ENCODE measurements at regions not wholly inside any gene's neighbourhood (a gene's known extent, or its start where the extent isn't known, plus 50 kb on each side); places are given as distances from the start of the nearest gene placed in this dataset.

DNA sequence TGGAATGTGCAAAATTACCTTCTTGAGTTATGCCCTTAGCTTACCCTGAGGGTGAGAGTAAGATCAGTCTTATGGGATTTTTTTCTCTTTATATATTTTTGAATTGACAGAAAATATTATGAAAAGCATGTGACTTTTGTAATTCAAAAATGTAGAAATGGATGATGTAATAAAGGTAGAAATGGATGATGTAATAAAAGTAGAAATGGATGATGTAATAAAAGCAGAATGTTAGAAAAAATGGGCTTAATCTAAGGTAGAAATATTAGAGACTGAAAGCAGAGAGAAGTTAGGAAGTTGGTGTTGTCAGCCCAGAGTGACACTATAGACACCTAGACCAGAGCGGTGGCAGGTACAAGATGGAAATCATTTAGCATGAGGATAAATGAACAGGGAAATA lies 107.1 kb upstream of the THSD7B start:
- intact Hi-C loops (cut with micrococcal nuclease; ENCODE audit: unreplicated experiment), result no loop called here
- H3K4me2 ChIP-seq, result no peak overlapping the region
- H3K79me2 ChIP-seq (ENCODE audit: low read depth), result no peaks in the 10 kb centered on the region
- BruUV-seq (replicated peaks), result no TSS peak
- no peaks in the 10 kb centered on the region for H3K4me1 ChIP-seq (replicated peaks; ENCODE audit: insufficient read depth)
- H3K9me3 ChIP-seq (ENCODE audit: insufficient read depth, low read depth), result no peaks in the 10 kb centered on the region
- DNase-seq, result no peak
- no peak overlapping the region for H3K4me3 ChIP-seq
- no peaks in the 10 kb centered on the region for H3K36me3 ChIP-seq (ENCODE audit: low read depth)
- H3K27me3 ChIP-seq (ENCODE audit: insufficient read depth, low read depth), result peaks cover 11% of the 10 kb centered on the region; the same call in 1 of the 2 replicates
- ChIA-PET CTCF (no interaction called here), POLR2A (ENCODE audit: unreplicated experiment) (no interaction called here)
- no peak overlapping the region for H3K27ac ChIP-seq
- H3F3A ChIP-seq (ENCODE audit: insufficient read depth, low read depth), result no peaks in the 10 kb centered on the region
- H2AFZ ChIP-seq, result no peak overlapping the region
- no peaks in the 10 kb centered on the region for H4K20me1 ChIP-seq (ENCODE audit: insufficient read depth)
- H3K9me2 ChIP-seq (ENCODE audit: insufficient read depth), result no peaks in the 10 kb centered on the region
- TF ChIP-seq, protein P1, sequence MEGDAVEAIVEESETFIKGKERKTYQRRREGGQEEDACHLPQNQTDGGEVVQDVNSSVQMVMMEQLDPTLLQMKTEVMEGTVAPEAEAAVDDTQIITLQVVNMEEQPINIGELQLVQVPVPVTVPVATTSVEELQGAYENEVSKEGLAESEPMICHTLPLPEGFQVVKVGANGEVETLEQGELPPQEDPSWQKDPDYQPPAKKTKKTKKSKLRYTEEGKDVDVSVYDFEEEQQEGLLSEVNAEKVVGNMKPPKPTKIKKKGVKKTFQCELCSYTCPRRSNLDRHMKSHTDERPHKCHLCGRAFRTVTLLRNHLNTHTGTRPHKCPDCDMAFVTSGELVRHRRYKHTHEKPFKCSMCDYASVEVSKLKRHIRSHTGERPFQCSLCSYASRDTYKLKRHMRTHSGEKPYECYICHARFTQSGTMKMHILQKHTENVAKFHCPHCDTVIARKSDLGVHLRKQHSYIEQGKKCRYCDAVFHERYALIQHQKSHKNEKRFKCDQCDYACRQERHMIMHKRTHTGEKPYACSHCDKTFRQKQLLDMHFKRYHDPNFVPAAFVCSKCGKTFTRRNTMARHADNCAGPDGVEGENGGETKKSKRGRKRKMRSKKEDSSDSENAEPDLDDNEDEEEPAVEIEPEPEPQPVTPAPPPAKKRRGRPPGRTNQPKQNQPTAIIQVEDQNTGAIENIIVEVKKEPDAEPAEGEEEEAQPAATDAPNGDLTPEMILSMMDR (conservative IDR thresholded peaks at IDR 0.05), result no peak
- no peak for TF ChIP-seq EZH2 (IDR thresholded peaks at IDR 0.05; ENCODE audit: low read depth)

DNA sequence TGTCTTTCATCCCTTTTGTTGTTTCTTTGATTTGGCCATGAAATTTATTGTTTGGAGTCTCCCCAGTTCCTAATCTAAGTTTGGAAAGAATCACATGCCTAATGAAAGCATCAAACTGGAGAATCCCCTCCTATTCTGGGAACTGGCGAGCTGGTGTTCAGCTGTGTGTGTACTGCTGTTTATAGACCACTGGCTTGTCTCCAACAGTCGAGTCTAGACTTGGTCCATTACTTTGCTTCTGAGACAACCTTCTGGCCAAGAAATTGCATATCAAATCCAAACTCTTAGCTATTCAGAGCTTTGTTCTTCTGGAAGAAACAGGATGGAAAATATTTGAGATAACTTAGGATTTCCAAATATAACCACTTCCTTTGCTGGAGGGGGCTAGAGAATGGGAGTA lies 111.5 kb upstream of the THSD7B start:
- Histone ChIP-seq H3K4me1 (replicated peaks; ENCODE audit: insufficient read depth) (no peaks in the 10 kb centered on the region), H3F3A (ENCODE audit: insufficient read depth, low read depth) (no peaks in the 10 kb centered on the region), H3K4me3 (no peak overlapping the region), H3K27me3 (ENCODE audit: insufficient read depth, low read depth) (peaks cover 4% of the 10 kb centered on the region; the same call in 1 of the 2 replicates), H4K20me1 (ENCODE audit: insufficient read depth) (no peaks in the 10 kb centered on the region), H3K79me2 (ENCODE audit: low read depth) (no peaks in the 10 kb centered on the region), H3K4me2 (no peak overlapping the region), H3K27ac (no peak overlapping the region), H2AFZ (no peak overlapping the region), H3K9me3 (ENCODE audit: insufficient read depth, low read depth) (no peaks in the 10 kb centered on the region), H3K9me2 (ENCODE audit: insufficient read depth) (no peaks in the 10 kb centered on the region), H3K36me3 (ENCODE audit: low read depth) (no peaks in the 10 kb centered on the region)
- CTCF ChIA-PET, result no interaction called here
- no TSS peak for BruUV-seq (replicated peaks)
- intact Hi-C loops (cut with micrococcal nuclease; ENCODE audit: unreplicated experiment), result no loop called here
- TF ChIP-seq, protein P1 (conservative IDR thresholded peaks at IDR 0.05), result no peak
- TF ChIP-seq EZH2 (IDR thresholded peaks at IDR 0.05; ENCODE audit: low read depth), result no peak
- POLR2A ChIA-PET (ENCODE audit: unreplicated experiment), result no interaction called here
- no peak for DNase-seq

DNA sequence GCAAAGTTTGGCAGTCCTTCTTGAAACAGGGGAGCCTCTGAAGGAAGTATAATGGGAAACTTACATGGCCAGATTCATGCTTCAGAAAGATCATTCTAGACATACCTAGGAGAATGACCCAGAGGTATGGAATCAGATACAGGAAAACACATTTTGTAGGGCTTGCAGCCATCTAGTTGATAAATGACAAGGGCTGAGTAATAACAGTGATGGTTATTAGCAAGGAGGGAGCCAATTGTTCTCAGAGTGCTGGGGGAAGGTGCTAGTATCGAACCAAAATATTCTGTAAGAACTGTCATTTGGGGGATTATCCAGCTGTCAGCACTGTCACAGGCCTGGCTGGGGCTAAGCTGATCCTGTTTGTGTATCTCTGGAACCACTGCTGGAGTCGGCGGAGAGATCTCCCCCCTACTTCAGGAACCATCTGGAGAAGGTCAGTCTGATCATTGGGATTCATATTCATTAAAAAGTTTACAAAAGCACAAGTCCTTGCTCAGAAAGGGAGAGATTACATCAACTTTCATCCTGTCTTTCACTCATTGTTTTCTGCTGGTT lies 113.8 kb upstream of the THSD7B start:
- no peaks in the 10 kb centered on the region for H3K79me2 ChIP-seq (ENCODE audit: low read depth)
- no TSS peak for BruUV-seq (replicated peaks)
- no peaks in the 10 kb centered on the region for H3K36me3 ChIP-seq (ENCODE audit: low read depth)
- H3K27me3 ChIP-seq (ENCODE audit: insufficient read depth, low read depth), result peaks cover 8% of the 10 kb centered on the region; the same call in 1 of the 2 replicates
- no peaks in the 10 kb centered on the region for H3K4me1 ChIP-seq (replicated peaks; ENCODE audit: insufficient read depth)
- ChIA-PET CTCF (no interaction called here), POLR2A (ENCODE audit: unreplicated experiment) (no interaction called here)
- no peak for DNase-seq
- no peak overlapping the region for H3K4me2 ChIP-seq
- no peak overlapping the region for H2AFZ ChIP-seq
- no peaks in the 10 kb centered on the region for H3K9me2 ChIP-seq (ENCODE audit: insufficient read depth)
- no peak overlapping the region for H3K4me3 ChIP-seq
- no peak for TF ChIP-seq EZH2 (IDR thresholded peaks at IDR 0.05; ENCODE audit: low read depth)
- TF ChIP-seq, protein P1 (conservative IDR thresholded peaks at IDR 0.05), result no peak
- no peaks in the 10 kb centered on the region for H3F3A ChIP-seq (ENCODE audit: insufficient read depth, low read depth)
- no peak overlapping the region for H3K27ac ChIP-seq
- no peaks in the 10 kb centered on the region for H3K9me3 ChIP-seq (ENCODE audit: insufficient read depth, low read depth)
- H4K20me1 ChIP-seq (ENCODE audit: insufficient read depth), result no peaks in the 10 kb centered on the region
- intact Hi-C loops (cut with micrococcal nuclease; ENCODE audit: unreplicated experiment), result no loop called here
